ENCODE measurements at regions not wholly inside any gene's neighbourhood (a gene's known extent, or its start where the extent isn't known, plus 50 kb on each side); places are given as distances from the start of the nearest gene placed in this dataset.
"Not testable (repeated sequence)": the region's sequence is repeated elsewhere in the genome, so short reads cannot be mapped to it uniquely, and the experiment has no call there.

GRCh38 chr17:20916383-20916782 lies 126.4 kb downstream of the USP22 start:
- no peak for DNase-seq

GRCh38 chr17:20917610-20918306 lies 125.1 kb downstream of the USP22 start:
- not testable (repeated sequence) for DNase-seq

- no peak for DNase-seq
Measured at GRCh38 chr17:20920095-20920814, 122.6 kb downstream of the USP22 start.

- no peak for DNase-seq
Measured at GRCh38 chr17:20920815-20921199, 122.0 kb downstream of the USP22 start.

- no peak for DNase-seq
Measured at GRCh38 chr17:20922128-20922670, 120.6 kb downstream of the USP22 start.

GRCh38 chr17:20924306-20924705 lies 118.5 kb downstream of the USP22 start:
- DNase-seq, result no peak

- no peak for DNase-seq
Measured at GRCh38 chr17:20925091-20925490, 117.7 kb downstream of the USP22 start.

GRCh38 chr17:20925954-20926353 lies 116.9 kb downstream of the USP22 start:
- no peak for DNase-seq

GRCh38 chr17:20926532-20926931 lies 116.3 kb downstream of the USP22 start:
- no peak for DNase-seq

- DNase-seq, result no peak
Measured at GRCh38 chr17:20927308-20927977, 115.4 kb downstream of the USP22 start.

- no peak for DNase-seq
Measured at GRCh38 chr17:20929334-20929733, 113.5 kb downstream of the USP22 start.

GRCh38 chr17:20930081-20930760 lies 112.6 kb downstream of the USP22 start:
- no peak for DNase-seq

- not testable (repeated sequence) for DNase-seq
Measured at GRCh38 chr17:20933040-20933439, 109.8 kb downstream of the USP22 start.

GRCh38 chr17:20934288-20934687 lies 108.5 kb downstream of the USP22 start:
- DNase-seq, result no peak

- no peak for DNase-seq
Measured at GRCh38 chr17:20935740-20936139, 107.1 kb downstream of the USP22 start.

- DNase-seq, result no peak
Measured at GRCh38 chr17:20938244-20938643, 104.6 kb downstream of the USP22 start.

GRCh38 chr17:20938988-20939615 lies 103.7 kb downstream of the USP22 start:
- no peak for DNase-seq

- no peak for DNase-seq
Measured at GRCh38 chr17:20941872-20942271, 100.9 kb downstream of the USP22 start.

GRCh38 chr17:20944014-20944865 lies 98.6 kb downstream of the USP22 start:
- DNase-seq, result no peak

GRCh38 chr17:20947708-20948107 lies 95.1 kb downstream of the USP22 start:
- not testable (repeated sequence) for DNase-seq

All from hindlimb muscle (tissue), 1 donor.